Liver (tissue), 8 donors: ENCODE measurements at regions not wholly inside any gene's neighbourhood (a gene's known extent, or its start where the extent isn't known, plus 50 kb on each side); places are given as distances from the start of the nearest gene placed in this dataset.

Source experiments
- DNase-seq: peaks from one replicate; pipeline ENCODE4 v3.0.0-alpha.2; 2017; ENCODE audit warnings: low spot score
- H3K27ac ChIP-seq, 2 donors: one replicate each; pipeline ENCODE4 v1.7.0; 2013; ENCODE audit warnings: inconsistent platforms in 2 of 2, low read length in 2 of 2, control low read depth in 1 of 2, low read depth in 1 of 2, mild to moderate bottlenecking in 1 of 2
- H3K27me3 ChIP-seq, 4 donors: one replicate each; pipeline versions ENCODE4 v1.6.1 to v1.7.0; 2013; ENCODE audit warnings: low read length in 3 of 4, inconsistent platforms in 1 of 4, mild to moderate bottlenecking in 1 of 4, moderate library complexity in 1 of 4; ENCODE audit not compliant: control insufficient read depth in 4 of 4, insufficient read depth in 4 of 4
- H3K36me3 ChIP-seq, 4 donors: one replicate each; pipeline versions ENCODE4 v1.6.1 to v1.7.0; 2013; ENCODE audit warnings: low read length in 3 of 4, mild to moderate bottlenecking in 3 of 4, low read depth in 1 of 4, moderate library complexity in 1 of 4; ENCODE audit not compliant: control insufficient read depth in 4 of 4, insufficient read depth in 3 of 4
- H3K4me1 ChIP-seq, 4 donors: one replicate each; pipeline versions ENCODE4 v1.6.1 to v1.7.0; 2013; ENCODE audit warnings: low read length in 3 of 4, mild to moderate bottlenecking in 3 of 4, moderate library complexity in 1 of 4; ENCODE audit not compliant: control insufficient read depth in 4 of 4, insufficient read depth in 4 of 4
- H3K4me3 ChIP-seq, 3 donors: one replicate each; pipeline versions ENCODE4 v1.6.1 to v1.7.0; 2013; ENCODE audit warnings: low read length in 3 of 3, control low read depth in 1 of 3, low read depth in 1 of 3, mild to moderate bottlenecking in 1 of 3
- H3K9ac ChIP-seq, 2 donors: one replicate each; pipeline ENCODE4 v1.7.0; 2013; ENCODE audit warnings: low read length in 2 of 2, mild to moderate bottlenecking in 2 of 2, moderate library complexity in 2 of 2, control low read depth in 1 of 2, low read depth in 1 of 2
- H3K9me3 ChIP-seq, 4 donors: one replicate each; pipeline versions ENCODE4 v1.6.1 to v1.7.0; 2013; ENCODE audit warnings: low read length in 3 of 4; ENCODE audit not compliant: control insufficient read depth in 4 of 4
- ATF3 ChIP-seq: IDR thresholded peaks from 2 replicates; pipeline ENCODE4 v1.6.1; 2016; ENCODE audit warnings: antibody characterized with exemption
- CTCF ChIP-seq: fragments of 150-350 bp; IDR thresholded peaks from 2 replicates; pipeline ENCODE4 v1.5.1; 2017; ENCODE audit warnings: improper control_type of control experiment, low read depth, low read length; ENCODE audit not compliant: missing input control
- EGR1 ChIP-seq, 2 donors: IDR thresholded peaks; 2 replicates each; pipeline ENCODE4 v1.6.1; 2016 to 2018; ENCODE audit warnings: antibody characterized with exemption in 2 of 2, low read depth in 2 of 2
- FOXA1 ChIP-seq: IDR thresholded peaks from 2 replicates; pipeline ENCODE4 v1.6.1; 2016; ENCODE audit warnings: antibody characterized with exemption
- FOXA2 ChIP-seq: IDR thresholded peaks from 2 replicates; pipeline ENCODE4 v1.6.1; 2016; ENCODE audit warnings: antibody characterized with exemption
- GABPA ChIP-seq, 2 donors: IDR thresholded peaks in 1 of 2; conservative IDR thresholded peaks in 1 of 2; 2 replicates each; pipeline ENCODE4 v1.6.1; 2016; ENCODE audit warnings: antibody characterized with exemption in 2 of 2, mild to moderate bottlenecking in 1 of 2, moderate library complexity in 1 of 2
- HNF4A ChIP-seq, 2 donors: conservative IDR thresholded peaks; 2 replicates each; pipeline ENCODE4 v1.6.1; 2016; ENCODE audit warnings: antibody characterized with exemption in 2 of 2, mild to moderate bottlenecking in 2 of 2
- HNF4G ChIP-seq: IDR thresholded peaks from 2 replicates; pipeline ENCODE4 v1.6.1; 2016; ENCODE audit warnings: antibody characterized with exemption
- JUND ChIP-seq, 2 donors: IDR thresholded peaks; 2 replicates each; pipeline ENCODE4 v1.6.1; 2016; ENCODE audit warnings: antibody characterized with exemption in 2 of 2
- MAX ChIP-seq: IDR thresholded peaks from 2 replicates; pipeline ENCODE4 v1.6.1; 2016; ENCODE audit warnings: antibody characterized with exemption
- NR2F2 ChIP-seq: IDR thresholded peaks from 2 replicates; pipeline ENCODE4 v1.6.1; 2016; ENCODE audit warnings: antibody characterized with exemption
- RAD21 ChIP-seq, 2 donors: IDR thresholded peaks; 2 replicates each; pipeline ENCODE4 v1.6.1; 2016; ENCODE audit warnings: antibody characterized with exemption in 2 of 2, mild to moderate bottlenecking in 2 of 2
- REST ChIP-seq: IDR thresholded peaks from 2 replicates; pipeline ENCODE4 v1.6.1; 2016; ENCODE audit warnings: antibody characterized with exemption, mild to moderate bottlenecking
- RXRA ChIP-seq, 2 donors: IDR thresholded peaks; 2 replicates each; pipeline ENCODE4 v1.6.1; 2017 to 2018; ENCODE audit warnings: antibody characterized with exemption in 2 of 2, mild to moderate bottlenecking in 1 of 2
- SP1 ChIP-seq: IDR thresholded peaks from 2 replicates; pipeline ENCODE4 v1.6.1; 2018; ENCODE audit warnings: antibody characterized with exemption, mild to moderate bottlenecking
- TAF1 ChIP-seq: conservative IDR thresholded peaks from 2 replicates; pipeline ENCODE4 v1.6.1; 2016; ENCODE audit warnings: antibody characterized with exemption, mild to moderate bottlenecking
- YY1 ChIP-seq: IDR thresholded peaks from 2 replicates; pipeline ENCODE4 v1.6.1; 2016; ENCODE audit warnings: antibody characterized with exemption, mild to moderate bottlenecking
- ZBTB33 ChIP-seq: IDR thresholded peaks from 2 replicates; pipeline ENCODE4 v1.6.1; 2016; ENCODE audit warnings: antibody characterized with exemption
- WGBS: extraction: QIAGEN DNeasy Blood & Tissue Kit; methylation state at CpG from one replicate; pipeline ENCODE4 v1.1.7; 2013; 5-methylcytosine and 5-hydroxymethylcytosine counted together
- donor health status: healthy.
- donor health status: healthy.
- donor health status: healthy.
- donor health status: healthy.
- donor health status: healthy.

- Histone ChIP-seq H3K27ac (no peak overlapping the region), H3K4me3 (no peak overlapping the region), H3K36me3 (no peaks in the 10 kb centered on the region), H3K27me3 (no peaks in the 10 kb centered on the region), H3K9ac (no peak overlapping the region), H3K9me3 (peaks cover 0 to 2% (median 0%) of the 10 kb centered on the region in 4 donors), H3K4me1 (no peaks in the 10 kb centered on the region)
- TF ChIP-seq ZBTB33 (no peak), NR2F2 (no peak), ATF3 (no peak), MAX (no peak), HNF4G (no peak), JUND (IDR thresholded peaks at IDR 0.05) (no peak), REST (no peak), FOXA1 (no peak), EGR1 (IDR thresholded peaks at IDR 0.05; ENCODE audit: low read depth in 2 of 2) (no peak), TAF1 (no peak), HNF4A (conservative IDR thresholded peaks at IDR 0.05) (no peak), YY1 (no peak), SP1 (no peak), RXRA (IDR thresholded peaks at IDR 0.05) (no peak), RAD21 (IDR thresholded peaks at IDR 0.05) (no peak), CTCF (no peak), FOXA2 (no peak)
- 66% methylated on average over 1 of the region's 1 CpG for WGBS
- DNase-seq: no peak
Observed at GRCh38 chr1:74943046-74943445, 191.1 kb upstream of the LHX8 start.

GRCh38 chr1:74946388-74946787, 187.8 kb upstream of the LHX8 start:
- H3K9ac ChIP-seq: no peak overlapping the region
- TF ChIP-seq MAX: no peak
- no peak for TF ChIP-seq HNF4A (conservative IDR thresholded peaks at IDR 0.05)
- no peak for TF ChIP-seq RAD21 (IDR thresholded peaks at IDR 0.05)
- no peak for TF ChIP-seq ATF3
- no peak for TF ChIP-seq FOXA1
- TF ChIP-seq EGR1 (IDR thresholded peaks at IDR 0.05; ENCODE audit: low read depth in 2 of 2): no peak
- no peak for TF ChIP-seq SP1
- TF ChIP-seq FOXA2: no peak
- no peak for TF ChIP-seq JUND (IDR thresholded peaks at IDR 0.05)
- TF ChIP-seq TAF1: no peak
- no peak for TF ChIP-seq ZBTB33
- TF ChIP-seq NR2F2: no peak
- no peak for TF ChIP-seq GABPA (IDR thresholded peaks at IDR 0.05 in 1 of 2, conservative IDR thresholded peaks at IDR 0.05 in 1 of 2)

More at GRCh38 chr1:74946388-74946787, 187.8 kb upstream of the LHX8 start:
- H3K27me3 ChIP-seq: no peaks in the 10 kb centered on the region
- no peaks in the 10 kb centered on the region for H3K36me3 ChIP-seq
- no peak overlapping the region for H3K4me3 ChIP-seq
- no peaks in the 10 kb centered on the region for H3K4me1 ChIP-seq
- no peak overlapping the region for H3K27ac ChIP-seq
- 61% methylated on average over 2 of the region's 2 CpGs for WGBS
- peaks cover 0 to 2% (median 0%) of the 10 kb centered on the region in 4 donors for H3K9me3 ChIP-seq
- DNase-seq: no peak
